OCI-LY3 (cell line): ENCODE measurements at regions not wholly inside any gene's neighbourhood (a gene's known extent, or its start where the extent isn't known, plus 50 kb on each side); places are given as distances from the start of the nearest gene placed in this dataset.

ENCODE experiments used
- H2AFZ ChIP-seq: fragments of 200-600, 300-600 bp; shearing (Covaris generic); 2 replicates; pipeline ENCODE4 v1.6.0; 2014; ENCODE audit warnings: antibody characterized with exemption, low read depth, low read length
- H3K27ac ChIP-seq: fragments of 200-600, 300-600 bp; sonication (generic); 2 replicates; pipeline ENCODE4 v1.5.1; 2014; ENCODE audit warnings: mild to moderate bottlenecking, low read length, moderate library complexity, mixed read lengths
- H3K27me3 ChIP-seq: fragments of 200-600, 300-600 bp; sonication (generic); 2 replicates; pipeline ENCODE4 v1.6.1; 2014; ENCODE audit warnings: low read depth, low read length, mixed read lengths
- H3K36me3 ChIP-seq: fragments of 200-600, 300-600 bp; sonication (generic); replicated peaks from 2 replicates; pipeline ENCODE3; 2014; ENCODE audit warnings: low read depth, low read length, mixed read lengths
- H3K4me1 ChIP-seq: fragments of 300-600, 200-600 bp; sonication (generic); 2 replicates; pipeline ENCODE4 v1.6.1; 2014; ENCODE audit warnings: low read length, mixed read lengths
- H3K4me2 ChIP-seq: fragments of 200-600, 300-600 bp; sonication (generic); 2 replicates; pipeline ENCODE4 v1.6.1; 2014; ENCODE audit warnings: low read length, mixed read lengths
- H3K4me3 ChIP-seq: fragments of 300-600, 200-600 bp; sonication (generic); 2 replicates; pipeline ENCODE4 v1.5.1; 2014; ENCODE audit warnings: antibody characterized with exemption, mild to moderate bottlenecking, low read length, moderate library complexity
- H3K79me2 ChIP-seq: fragments of 300-600, 200-600 bp; shearing (Covaris generic); 2 replicates; pipeline ENCODE4 v1.6.1; 2014; ENCODE audit warnings: mild to moderate bottlenecking, low read length, mixed read lengths
- H3K9ac ChIP-seq: fragments of 300-600, 200-600 bp; shearing (Covaris generic); 2 replicates; pipeline ENCODE4 v1.6.0; 2014; ENCODE audit warnings: mild to moderate bottlenecking, low read length, moderate library complexity
- H3K9me3 ChIP-seq: fragments of 200-600, 300-600 bp; shearing (Covaris generic); 2 replicates; pipeline ENCODE4 v1.6.1; 2014; ENCODE audit warnings: low read length, mixed read lengths; ENCODE audit not compliant: insufficient read depth
- H4K20me1 ChIP-seq: fragments of 200-600, 300-600 bp; sonication (generic); 2 replicates; pipeline ENCODE4 v1.6.1; 2016; ENCODE audit warnings: low read length, mixed read lengths; ENCODE audit not compliant: insufficient read depth
- EZH2phosphoT487 ChIP-seq: fragments of 200-600 bp; shearing (Covaris generic); IDR thresholded peaks from 2 replicates; pipeline ENCODE4 v1.6.1; 2018; ENCODE audit warnings: antibody characterized with exemption, mixed run types, low read depth
- TF ChIP-seq, protein P1 (sequence below): fragments of 200-600, 300-600 bp; sonication (generic); IDR thresholded peaks from 2 replicates; pipeline ENCODE4 v1.5.1; 2014; ENCODE audit warnings: antibody characterized with exemption, low read length, low read depth

DNA sequence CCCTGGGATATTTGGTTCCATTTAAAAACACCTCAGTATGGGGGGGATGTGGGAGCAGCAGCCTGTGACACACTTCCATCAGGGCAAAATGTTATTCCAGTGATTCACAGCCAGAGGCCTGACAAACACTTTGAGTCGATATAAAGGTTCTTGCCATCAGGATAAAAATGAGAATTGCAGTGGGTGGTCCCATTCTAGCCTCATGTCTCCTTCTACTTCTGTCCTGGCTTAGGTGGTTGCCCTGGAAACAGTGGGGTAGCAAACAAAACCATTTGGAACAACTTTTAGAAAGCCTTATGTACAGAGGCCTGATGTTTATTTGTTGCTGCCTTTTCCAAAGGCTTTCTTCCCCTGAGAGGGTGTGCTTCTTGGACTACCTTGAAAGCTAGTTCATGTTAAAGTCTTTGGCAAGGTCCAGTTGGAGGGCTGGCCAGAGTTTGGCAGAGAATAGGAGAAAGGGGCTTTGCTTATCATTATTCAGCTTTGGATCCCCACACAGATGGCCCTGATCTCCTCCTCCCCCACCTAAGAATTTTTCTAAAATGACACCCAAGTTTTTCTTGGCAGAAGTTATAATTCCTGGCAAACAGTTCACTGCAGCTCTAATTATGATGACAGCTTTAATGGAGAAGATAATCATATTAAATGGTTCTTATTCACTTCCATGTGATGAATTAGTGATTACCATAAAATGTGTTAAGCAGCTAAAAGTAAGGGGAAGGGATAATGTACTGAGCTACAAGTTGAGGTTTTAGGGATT, 84.2 kb upstream of the ZNF280D start:
- TF ChIP-seq EZH2phosphoT487: no peak
- TF ChIP-seq, protein P1, sequence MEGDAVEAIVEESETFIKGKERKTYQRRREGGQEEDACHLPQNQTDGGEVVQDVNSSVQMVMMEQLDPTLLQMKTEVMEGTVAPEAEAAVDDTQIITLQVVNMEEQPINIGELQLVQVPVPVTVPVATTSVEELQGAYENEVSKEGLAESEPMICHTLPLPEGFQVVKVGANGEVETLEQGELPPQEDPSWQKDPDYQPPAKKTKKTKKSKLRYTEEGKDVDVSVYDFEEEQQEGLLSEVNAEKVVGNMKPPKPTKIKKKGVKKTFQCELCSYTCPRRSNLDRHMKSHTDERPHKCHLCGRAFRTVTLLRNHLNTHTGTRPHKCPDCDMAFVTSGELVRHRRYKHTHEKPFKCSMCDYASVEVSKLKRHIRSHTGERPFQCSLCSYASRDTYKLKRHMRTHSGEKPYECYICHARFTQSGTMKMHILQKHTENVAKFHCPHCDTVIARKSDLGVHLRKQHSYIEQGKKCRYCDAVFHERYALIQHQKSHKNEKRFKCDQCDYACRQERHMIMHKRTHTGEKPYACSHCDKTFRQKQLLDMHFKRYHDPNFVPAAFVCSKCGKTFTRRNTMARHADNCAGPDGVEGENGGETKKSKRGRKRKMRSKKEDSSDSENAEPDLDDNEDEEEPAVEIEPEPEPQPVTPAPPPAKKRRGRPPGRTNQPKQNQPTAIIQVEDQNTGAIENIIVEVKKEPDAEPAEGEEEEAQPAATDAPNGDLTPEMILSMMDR: no peak
- Histone ChIP-seq H3K4me2 (no peak overlapping the region), H3K4me3 (no peak overlapping the region), H3K9ac (no peak overlapping the region), H4K20me1 (no peaks in the 10 kb centered on the region), H3K9me3 (no peaks in the 10 kb centered on the region), H3K4me1 (peaks cover 12% of the 10 kb centered on the region), H3K27ac (no peak overlapping the region), H3K27me3 (no peaks in the 10 kb centered on the region), H3K36me3 (no peaks in the 10 kb centered on the region), H3K79me2 (no peaks in the 10 kb centered on the region), H2AFZ (no peak overlapping the region)

DNA sequence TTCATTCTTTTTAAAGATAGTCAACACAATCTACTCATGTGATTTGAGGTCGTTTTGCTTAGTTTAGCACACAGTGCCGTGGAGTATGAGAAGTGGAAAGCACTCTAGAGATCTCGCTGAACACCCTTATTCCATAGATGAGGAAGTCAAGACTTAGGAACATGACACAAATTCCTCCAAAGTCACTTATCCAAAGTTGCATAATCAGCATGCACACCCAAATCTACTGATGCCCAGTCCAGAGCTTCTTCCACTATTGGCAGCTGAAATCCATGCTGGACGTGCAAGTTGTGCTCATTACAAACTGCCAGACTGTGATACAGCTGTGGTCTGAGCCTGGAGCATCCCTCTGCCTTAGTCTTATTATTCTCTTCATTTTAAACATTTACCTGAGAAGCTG, 83.5 kb upstream of the ZNF280D start:
- H3K36me3 ChIP-seq: no peaks in the 10 kb centered on the region
- H2AFZ ChIP-seq: no peak overlapping the region
- H4K20me1 ChIP-seq: no peaks in the 10 kb centered on the region
- no peak overlapping the region for H3K4me2 ChIP-seq
- no peak for TF ChIP-seq EZH2phosphoT487
- TF ChIP-seq, protein P1: no peak
- H3K79me2 ChIP-seq: no peaks in the 10 kb centered on the region
- no peak overlapping the region for H3K9ac ChIP-seq
- H3K27ac ChIP-seq: no peak overlapping the region
- no peaks in the 10 kb centered on the region for H3K27me3 ChIP-seq
- H3K4me3 ChIP-seq: no peak overlapping the region
- H3K4me1 ChIP-seq: peaks cover 12% of the 10 kb centered on the region
- no peaks in the 10 kb centered on the region for H3K9me3 ChIP-seq

DNA sequence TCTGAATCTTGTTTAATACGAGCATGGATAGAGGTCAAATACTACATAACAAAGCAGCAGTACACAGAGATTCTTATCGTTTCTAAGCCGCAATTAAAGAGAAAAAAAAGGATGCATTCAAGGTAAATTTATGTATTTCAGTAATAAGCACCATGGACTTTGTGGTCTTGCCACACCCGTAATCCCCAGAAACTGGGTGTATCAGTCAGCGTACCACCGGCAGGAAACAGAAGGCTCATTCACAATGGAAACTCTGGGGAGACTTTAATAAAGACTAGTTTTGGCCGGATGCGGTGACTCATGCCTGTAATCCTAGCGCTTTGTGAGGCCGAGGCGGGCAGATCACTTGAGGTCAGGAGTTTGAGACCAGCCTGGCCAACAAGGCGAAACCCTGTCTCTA, 81.9 kb upstream of the ZNF280D start:
- H3K4me2 ChIP-seq: no peak overlapping the region
- no peak for TF ChIP-seq EZH2phosphoT487
- TF ChIP-seq, protein P1: no peak
- H3K4me1 ChIP-seq: peaks cover 6% of the 10 kb centered on the region
- H3K9me3 ChIP-seq: no peaks in the 10 kb centered on the region
- no peaks in the 10 kb centered on the region for H3K79me2 ChIP-seq
- no peaks in the 10 kb centered on the region for H3K27me3 ChIP-seq
- H2AFZ ChIP-seq: no peak overlapping the region
- H3K36me3 ChIP-seq: no peaks in the 10 kb centered on the region
- no peak overlapping the region for H3K27ac ChIP-seq
- no peaks in the 10 kb centered on the region for H4K20me1 ChIP-seq
- no peak overlapping the region for H3K4me3 ChIP-seq
- H3K9ac ChIP-seq: no peak overlapping the region

DNA sequence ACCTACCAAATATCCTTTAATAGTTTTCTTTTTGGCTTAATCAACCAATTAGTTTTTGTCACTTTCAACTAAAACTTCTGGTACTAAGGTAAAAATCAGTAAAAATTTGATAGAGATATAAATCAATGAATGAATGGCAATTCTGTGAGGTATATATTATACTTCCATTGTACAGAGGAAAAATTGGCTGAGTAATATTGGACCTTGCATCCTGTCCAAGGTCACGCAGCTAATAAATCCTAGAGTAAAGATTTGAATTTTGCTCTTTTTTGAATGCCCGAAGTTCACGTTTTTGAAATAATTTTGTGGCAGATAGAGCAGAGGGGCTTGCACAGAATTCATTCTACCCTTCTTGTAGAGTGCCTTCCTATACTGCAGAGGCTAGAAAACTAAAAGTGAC, 81.1 kb upstream of the ZNF280D start:
- TF ChIP-seq, protein P1: no peak
- no peak for TF ChIP-seq EZH2phosphoT487
- no peak overlapping the region for H3K4me2 ChIP-seq
- H3K9me3 ChIP-seq: no peaks in the 10 kb centered on the region

More for the DNA sequence above, 81.1 kb upstream of the ZNF280D start:
- H3K27me3 ChIP-seq: no peaks in the 10 kb centered on the region
- H3K27ac ChIP-seq: no peak overlapping the region
- no peak overlapping the region for H2AFZ ChIP-seq
- no peaks in the 10 kb centered on the region for H3K36me3 ChIP-seq
- H3K79me2 ChIP-seq: no peaks in the 10 kb centered on the region
- no peaks in the 10 kb centered on the region for H3K4me1 ChIP-seq
- H3K4me3 ChIP-seq: no peak overlapping the region
- H3K9ac ChIP-seq: no peak overlapping the region
- H4K20me1 ChIP-seq: no peaks in the 10 kb centered on the region
